WTC11 (cell line): ENCODE measurements at regions not wholly inside any gene's neighbourhood (a gene's known extent, or its start where the extent isn't known, plus 50 kb on each side); places are given as distances from the start of the nearest gene placed in this dataset.

Experiments
- ATAC-seq: fragments of 200-7000 bp; cut with Tn5 transposase; 2 replicates; pipeline ENCODE4 v1.10.0; 2021; ENCODE audit warnings: mild to moderate bottlenecking, moderate library complexity
- CTCF ChIA-PET: fragments of 300-600 bp; sonication (Branson Sonifier 250); formaldehyde crosslinking; loops from one replicate; lab custom pipeline; 2021; ENCODE audit warnings: antibody characterized with exemption; lab: Charles Lee
- POLR2A ChIA-PET: fragments of 350-600 bp; sonication (Branson Sonifier 250); formaldehyde crosslinking; loops from one replicate; lab custom pipeline; 2021; ENCODE audit warnings: antibody characterized with exemption; lab: Charles Lee
- DNase-seq: peaks from one replicate; pipeline ENCODE4 v3.0.0; 2021; ENCODE audit warnings: low spot score
- H3K27ac Mint-ChIP-seq: 2 replicates; pipeline ENCODE4 v1.8.0; 2021; ENCODE audit warnings: mixed read lengths
- H3K27me3 Mint-ChIP-seq: 2 replicates; pipeline ENCODE4 v1.8.0; 2021; ENCODE audit warnings: low read depth, mild to moderate bottlenecking, moderate library complexity, mixed read lengths
- H3K36me3 Mint-ChIP-seq: 2 replicates; pipeline ENCODE4 v1.8.0; 2021; ENCODE audit warnings: mixed read lengths
- H3K4me1 Mint-ChIP-seq: 2 replicates; pipeline ENCODE4 v1.8.0; 2022; ENCODE audit warnings: mixed read lengths
- H3K4me3 Mint-ChIP-seq: 2 replicates; pipeline ENCODE4 v1.8.0; 2021; ENCODE audit warnings: mild to moderate bottlenecking, moderate library complexity, mixed read lengths
- H3K9me3 Mint-ChIP-seq: 2 replicates; pipeline ENCODE4 v1.8.0; 2021; ENCODE audit warnings: mixed read lengths
- CREB1 ChIP-seq: sonication (generic); formaldehyde crosslinking; IDR thresholded peaks from 2 replicates; pipeline ENCODE4 v1.8.0; 2023; ENCODE audit warnings: mild to moderate bottlenecking, missing genetic modification reagents
- CREM ChIP-seq: sonication (generic); formaldehyde crosslinking; IDR thresholded peaks from 2 replicates; pipeline ENCODE4 v1.8.1; 2022; ENCODE audit warnings: mild to moderate bottlenecking, missing genetic modification reagents, moderate library complexity
- EMX1 ChIP-seq: fragments of 250-450 bp; sonication (Bioruptor Pico); IDR thresholded peaks from 2 replicates; pipeline ENCODE4 v1.8.0; 2021; ENCODE audit warnings: mild to moderate bottlenecking
- FOXJ3 ChIP-seq: sonication (generic); formaldehyde crosslinking; IDR thresholded peaks from 2 replicates; pipeline ENCODE4 v1.9.0; 2021; ENCODE audit warnings: missing genetic modification reagents, mild to moderate bottlenecking, borderline replicate concordance
- FOXK1 ChIP-seq: sonication (generic); formaldehyde crosslinking; IDR thresholded peaks from 2 replicates; pipeline ENCODE4 v1.8.0; 2022; ENCODE audit warnings: mild to moderate bottlenecking, moderate library complexity, missing genetic modification reagents
- GRHL2 ChIP-seq: fragments of 250-450 bp; sonication (Bioruptor Pico); IDR thresholded peaks from 2 replicates; pipeline ENCODE4 v1.8.0; 2022; ENCODE audit warnings: mild to moderate bottlenecking, moderate library complexity; ENCODE audit not compliant: insufficient replicate concordance, severe bottlenecking
- IRF1 ChIP-seq: sonication (generic); formaldehyde crosslinking; IDR thresholded peaks from 2 replicates; pipeline ENCODE4 v1.8.0; 2023; ENCODE audit warnings: missing genetic modification reagents
- JUN ChIP-seq: sonication (generic); formaldehyde crosslinking; IDR thresholded peaks from 2 replicates; pipeline ENCODE4 v1.8.0; 2023; ENCODE audit warnings: mild to moderate bottlenecking, missing genetic modification reagents
- KAT7 ChIP-seq: sonication (generic); formaldehyde crosslinking; IDR thresholded peaks from 2 replicates; pipeline ENCODE4 v1.8.1; 2023; ENCODE audit warnings: missing genetic modification reagents, mild to moderate bottlenecking, borderline replicate concordance
- OVOL2 ChIP-seq: fragments of 250-450 bp; sonication (Bioruptor Pico); IDR thresholded peaks from 2 replicates; pipeline ENCODE4 v1.9.0; 2021; ENCODE audit warnings: mild to moderate bottlenecking, borderline replicate concordance
- PRRX2 ChIP-seq: fragments of 250-450 bp; sonication (Bioruptor Pico); IDR thresholded peaks from 2 replicates; pipeline ENCODE4 v1.8.0; 2021; ENCODE audit warnings: mild to moderate bottlenecking
- RORB ChIP-seq: fragments of 250-450 bp; sonication (Bioruptor Pico); IDR thresholded peaks from 2 replicates; pipeline ENCODE4 v1.9.0; 2021; ENCODE audit warnings: mild to moderate bottlenecking
- SMAD4 ChIP-seq: sonication (generic); formaldehyde crosslinking; IDR thresholded peaks from 2 replicates; pipeline ENCODE4 v1.8.0; 2022; ENCODE audit warnings: mild to moderate bottlenecking, missing genetic modification reagents
- TCF7 ChIP-seq: sonication (generic); formaldehyde crosslinking; IDR thresholded peaks from 2 replicates; pipeline ENCODE4 v1.8.0; 2022; ENCODE audit warnings: mild to moderate bottlenecking, low read depth, missing genetic modification reagents, moderate library complexity
- USF1 ChIP-seq: sonication (generic); formaldehyde crosslinking; IDR thresholded peaks from 2 replicates; pipeline ENCODE4 v1.8.0; 2022; ENCODE audit warnings: mild to moderate bottlenecking, missing genetic modification reagents
- ZBTB21 ChIP-seq: sonication (generic); formaldehyde crosslinking; IDR thresholded peaks from 2 replicates; pipeline ENCODE4 v1.8.1; 2023; ENCODE audit warnings: mild to moderate bottlenecking, missing genetic modification reagents, borderline replicate concordance
- ZNF281 ChIP-seq: sonication (generic); formaldehyde crosslinking; IDR thresholded peaks from 2 replicates; pipeline ENCODE4 v1.8.0; 2023; ENCODE audit warnings: mild to moderate bottlenecking, missing genetic modification reagents
- ZNF396 ChIP-seq: fragments of 250-450 bp; sonication (Bioruptor Pico); IDR thresholded peaks from 2 replicates; pipeline ENCODE4 v1.8.0; 2021; ENCODE audit warnings: mild to moderate bottlenecking, moderate library complexity, borderline replicate concordance
- ZNF416 ChIP-seq: fragments of 250-450 bp; sonication (Bioruptor Pico); IDR thresholded peaks from 2 replicates; pipeline ENCODE4 v1.9.0; 2021; ENCODE audit warnings: mild to moderate bottlenecking, inconsistent platforms
- TF ChIP-seq, protein P1 (sequence below): fragments of 250-450 bp; sonication (Bioruptor Pico); IDR thresholded peaks from 2 replicates; pipeline ENCODE4 v1.9.0; 2021; ENCODE audit warnings: mild to moderate bottlenecking, borderline replicate concordance
- TF ChIP-seq, protein P2 (sequence below): fragments of 250-450 bp; sonication (Bioruptor Pico); conservative IDR thresholded peaks from 2 replicates; pipeline ENCODE4 v1.9.0; 2021; ENCODE audit warnings: mild to moderate bottlenecking

DNA sequence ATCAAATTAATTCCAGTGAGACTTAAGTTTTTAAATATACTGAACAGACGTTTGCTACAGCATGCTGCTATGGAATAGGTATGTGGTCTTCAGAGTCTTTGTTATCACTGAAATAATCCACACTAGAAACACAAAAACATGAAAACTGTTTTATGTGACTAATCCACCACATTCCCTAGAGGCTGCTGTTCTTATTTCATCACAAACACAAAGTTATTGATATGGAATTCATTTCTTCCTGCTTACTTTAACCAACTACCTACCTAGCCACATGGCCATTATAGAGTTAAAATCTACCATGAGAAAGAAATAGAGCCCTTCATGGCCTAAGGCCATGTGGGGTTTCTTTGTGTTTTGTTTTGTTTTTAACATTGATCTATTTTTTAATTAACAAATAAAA, 232.3 kb upstream of the PTGER4 start:
- Mint-ChIP-seq H3K4me1 (peaks cover 2% of the 10 kb centered on the region), H3K36me3 (peaks cover 17% of the 10 kb centered on the region), H3K27me3 (no peaks in the 10 kb centered on the region), H3K9me3 (peaks cover 53% of the 10 kb centered on the region), H3K4me3 (no peak overlapping the region), H3K27ac (no peak overlapping the region)
- ChIA-PET POLR2A (no interaction called here), CTCF (no interaction called here)
- TF ChIP-seq TCF7 (no peak), IRF1 (CRISPR knock-in tag) (no peak), ZBTB21 (CRISPR knock-in tag) (no peak), FOXK1 (CRISPR knock-in tag) (no peak), CREB1 (no peak), USF1 (no peak), SMAD4 (CRISPR knock-in tag) (no peak), PRRX2 (no peak), EMX1 (CRISPR knock-in tag) (no peak), CREM (CRISPR knock-in tag) (no peak), OVOL2 (no peak), KAT7 (CRISPR knock-in tag) (no peak), GRHL2 (CRISPR knock-in tag) (no peak)
- TF ChIP-seq, protein P1, sequence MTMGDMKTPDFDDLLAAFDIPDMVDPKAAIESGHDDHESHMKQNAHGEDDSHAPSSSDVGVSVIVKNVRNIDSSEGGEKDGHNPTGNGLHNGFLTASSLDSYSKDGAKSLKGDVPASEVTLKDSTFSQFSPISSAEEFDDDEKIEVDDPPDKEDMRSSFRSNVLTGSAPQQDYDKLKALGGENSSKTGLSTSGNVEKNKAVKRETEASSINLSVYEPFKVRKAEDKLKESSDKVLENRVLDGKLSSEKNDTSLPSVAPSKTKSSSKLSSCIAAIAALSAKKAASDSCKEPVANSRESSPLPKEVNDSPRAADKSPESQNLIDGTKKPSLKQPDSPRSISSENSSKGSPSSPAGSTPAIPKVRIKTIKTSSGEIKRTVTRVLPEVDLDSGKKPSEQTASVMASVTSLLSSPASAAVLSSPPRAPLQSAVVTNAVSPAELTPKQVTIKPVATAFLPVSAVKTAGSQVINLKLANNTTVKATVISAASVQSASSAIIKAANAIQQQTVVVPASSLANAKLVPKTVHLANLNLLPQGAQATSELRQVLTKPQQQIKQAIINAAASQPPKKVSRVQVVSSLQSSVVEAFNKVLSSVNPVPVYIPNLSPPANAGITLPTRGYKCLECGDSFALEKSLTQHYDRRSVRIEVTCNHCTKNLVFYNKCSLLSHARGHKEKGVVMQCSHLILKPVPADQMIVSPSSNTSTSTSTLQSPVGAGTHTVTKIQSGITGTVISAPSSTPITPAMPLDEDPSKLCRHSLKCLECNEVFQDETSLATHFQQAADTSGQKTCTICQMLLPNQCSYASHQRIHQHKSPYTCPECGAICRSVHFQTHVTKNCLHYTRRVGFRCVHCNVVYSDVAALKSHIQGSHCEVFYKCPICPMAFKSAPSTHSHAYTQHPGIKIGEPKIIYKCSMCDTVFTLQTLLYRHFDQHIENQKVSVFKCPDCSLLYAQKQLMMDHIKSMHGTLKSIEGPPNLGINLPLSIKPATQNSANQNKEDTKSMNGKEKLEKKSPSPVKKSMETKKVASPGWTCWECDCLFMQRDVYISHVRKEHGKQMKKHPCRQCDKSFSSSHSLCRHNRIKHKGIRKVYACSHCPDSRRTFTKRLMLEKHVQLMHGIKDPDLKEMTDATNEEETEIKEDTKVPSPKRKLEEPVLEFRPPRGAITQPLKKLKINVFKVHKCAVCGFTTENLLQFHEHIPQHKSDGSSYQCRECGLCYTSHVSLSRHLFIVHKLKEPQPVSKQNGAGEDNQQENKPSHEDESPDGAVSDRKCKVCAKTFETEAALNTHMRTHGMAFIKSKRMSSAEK: no peak
- ATAC-seq: no peak
- DNase-seq: no peak

DNA sequence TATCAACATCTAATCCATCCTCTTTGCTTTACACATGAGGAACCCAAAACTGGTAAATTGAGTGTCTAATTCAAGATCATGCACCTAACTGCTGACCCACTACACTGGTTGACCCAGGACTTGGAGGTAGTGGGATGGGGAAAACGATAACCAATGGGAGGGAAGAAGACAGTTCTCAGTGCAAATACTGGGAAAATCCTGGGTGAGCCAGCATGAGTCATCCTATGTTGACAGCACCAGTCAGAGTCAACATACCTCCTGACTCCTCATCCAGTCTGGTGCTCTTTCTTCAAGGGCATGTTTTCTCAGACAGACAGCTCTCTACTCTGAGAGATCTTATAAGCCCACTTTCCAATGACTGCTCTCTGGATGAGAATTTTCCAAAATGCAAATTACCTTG, 232.8 kb upstream of the PTGER4 start:
- ATAC-seq (no peak), DNase-seq (no peak)
- POLR2A ChIA-PET: no interaction called here
- no peak overlapping the region for H3K4me3 Mint-ChIP-seq
- peaks cover 17% of the 10 kb centered on the region for H3K36me3 Mint-ChIP-seq
- peaks cover 50% of the 10 kb centered on the region for H3K9me3 Mint-ChIP-seq
- CTCF ChIA-PET: no interaction called here
- no peak overlapping the region for H3K27ac Mint-ChIP-seq
- H3K4me1 Mint-ChIP-seq: peaks cover 6% of the 10 kb centered on the region
- H3K27me3 Mint-ChIP-seq: no peaks in the 10 kb centered on the region
- TF ChIP-seq TCF7: no peak
- TF ChIP-seq, protein P2, sequence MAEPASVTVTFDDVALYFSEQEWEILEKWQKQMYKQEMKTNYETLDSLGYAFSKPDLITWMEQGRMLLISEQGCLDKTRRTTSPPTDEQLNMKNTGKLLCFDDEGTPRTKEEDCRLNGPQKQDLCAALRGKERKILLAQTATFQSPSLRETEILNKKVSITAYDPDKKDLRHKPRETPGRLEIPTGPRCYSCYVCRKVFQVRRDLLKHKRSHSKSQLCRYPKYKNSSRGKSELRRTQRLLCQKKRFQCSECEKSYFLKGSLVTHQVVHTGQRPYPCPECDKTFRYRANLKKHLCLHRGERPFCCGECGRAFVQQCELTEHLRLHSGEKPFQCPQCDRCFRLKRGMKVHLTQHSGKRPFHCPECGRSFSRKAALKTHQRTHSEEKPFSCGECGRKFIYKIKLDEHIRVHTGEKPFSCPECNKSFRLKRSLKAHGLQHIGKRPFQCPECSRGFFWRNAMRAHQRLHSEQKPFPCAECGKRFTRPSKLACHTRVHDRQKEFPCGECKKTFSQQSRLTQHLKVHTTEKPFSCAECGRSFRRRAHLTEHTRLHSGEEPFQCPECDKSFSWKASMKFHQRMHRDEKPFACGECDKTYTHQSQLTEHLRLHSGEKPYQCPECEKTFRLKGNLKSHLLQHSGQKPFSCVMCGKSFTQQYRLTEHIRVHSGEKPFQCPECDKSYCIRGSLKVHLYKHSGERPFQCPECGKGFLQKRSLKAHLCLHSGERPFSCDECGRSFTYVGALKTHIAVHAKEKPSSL: no peak
- TF ChIP-seq, protein P1: no peak
- no peak for TF ChIP-seq JUN
- TF ChIP-seq ZNF281 (CRISPR knock-in tag): no peak
- no peak for TF ChIP-seq FOXJ3 (CRISPR knock-in tag)
- no peak for TF ChIP-seq ZNF396 (CRISPR knock-in tag)
- TF ChIP-seq ZNF416 (CRISPR knock-in tag): no peak
- TF ChIP-seq CREM (CRISPR knock-in tag): no peak
- TF ChIP-seq RORB: no peak
